ENCODE measurements at regions not wholly inside any gene's neighbourhood (a gene's known extent, or its start where the extent isn't known, plus 50 kb on each side); places are given as distances from the start of the nearest gene placed in this dataset.

GRCh38 chr3:177516158-177517011, 319.1 kb upstream of the TBL1XR1 start:
- no peak for DNase-seq

GRCh38 chr3:177517906-177518305, 320.6 kb upstream of the TBL1XR1 start:
- no peak for DNase-seq

GRCh38 chr3:177519588-177519987, 322.3 kb upstream of the TBL1XR1 start:
- DNase-seq: no peak

GRCh38 chr3:177521305-177521704, 324.0 kb upstream of the TBL1XR1 start:
- DNase-seq: no peak

- no peak for DNase-seq
Observed at GRCh38 chr3:177522051-177522450, 324.8 kb upstream of the TBL1XR1 start.

- no peak for DNase-seq
Observed at GRCh38 chr3:177523067-177523675, 325.9 kb upstream of the TBL1XR1 start.

- no peak for DNase-seq
Observed at GRCh38 chr3:177523872-177524438, 326.7 kb upstream of the TBL1XR1 start.

DNA sequence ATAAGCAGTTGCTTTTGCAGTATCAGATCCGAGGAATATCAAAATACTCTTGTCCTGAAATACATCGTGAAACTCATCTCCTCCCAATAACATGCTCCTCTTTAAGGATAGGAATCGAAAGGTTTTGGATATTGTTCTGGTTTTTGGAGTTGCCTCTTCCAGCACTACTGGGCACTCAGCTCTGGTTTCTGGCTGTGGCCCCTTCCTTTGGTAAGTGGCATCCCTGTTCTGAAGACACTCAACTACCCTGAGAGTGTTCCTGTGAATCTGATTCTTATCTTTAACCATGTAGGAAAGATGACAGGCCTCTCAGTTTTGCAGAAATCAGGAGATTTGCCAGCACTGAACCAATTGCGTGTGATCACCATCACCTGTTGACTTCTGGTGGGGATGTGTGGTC, 327.5 kb upstream of the TBL1XR1 start:
- DNase-seq: no peak

DNA sequence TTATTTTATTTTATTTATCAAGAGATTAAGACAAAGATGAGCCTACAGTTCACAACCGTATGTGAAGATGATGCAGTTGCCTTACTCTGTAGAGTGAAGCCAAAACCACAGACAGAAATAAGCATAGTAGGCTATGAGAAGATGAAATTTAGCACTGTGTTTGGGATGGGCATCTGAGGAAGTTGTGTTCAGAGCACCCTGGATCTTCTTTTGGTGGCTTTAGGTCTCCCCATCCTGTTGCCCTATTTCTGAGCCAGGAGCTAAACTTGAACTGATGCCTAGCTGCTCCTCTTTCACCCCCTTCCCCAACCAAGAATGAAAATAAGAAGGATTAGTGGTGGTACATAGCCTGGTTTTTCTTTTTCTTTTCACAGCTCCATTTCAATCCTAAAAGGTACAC, 328.1 kb upstream of the TBL1XR1 start:
- DNase-seq: no peak

GRCh38 chr3:177525987-177526712, 328.9 kb upstream of the TBL1XR1 start:
- DNase-seq: no peak

DNA sequence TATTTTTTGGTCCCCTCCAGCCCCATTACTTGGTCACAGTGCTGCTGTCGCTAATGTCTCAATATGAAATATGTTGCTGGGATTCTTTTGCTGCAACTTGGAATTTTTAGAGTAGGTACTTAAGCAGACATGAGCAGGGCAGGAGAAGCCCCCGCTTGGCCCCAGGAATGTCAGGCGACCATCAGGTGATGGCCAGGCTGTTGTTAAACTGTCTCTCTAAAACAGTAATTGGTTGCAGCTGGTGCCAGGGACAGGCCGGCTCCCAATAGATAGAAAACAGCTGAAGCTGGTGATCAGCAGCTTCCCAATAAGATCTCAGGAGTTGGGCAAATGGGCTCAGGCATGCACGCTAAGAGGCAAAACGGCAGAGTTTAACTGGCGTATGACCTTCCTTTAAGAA, 329.9 kb upstream of the TBL1XR1 start:
- no peak for DNase-seq

GRCh38 chr3:177528306-177529070, 331.2 kb upstream of the TBL1XR1 start:
- DNase-seq: no peak

DNA sequence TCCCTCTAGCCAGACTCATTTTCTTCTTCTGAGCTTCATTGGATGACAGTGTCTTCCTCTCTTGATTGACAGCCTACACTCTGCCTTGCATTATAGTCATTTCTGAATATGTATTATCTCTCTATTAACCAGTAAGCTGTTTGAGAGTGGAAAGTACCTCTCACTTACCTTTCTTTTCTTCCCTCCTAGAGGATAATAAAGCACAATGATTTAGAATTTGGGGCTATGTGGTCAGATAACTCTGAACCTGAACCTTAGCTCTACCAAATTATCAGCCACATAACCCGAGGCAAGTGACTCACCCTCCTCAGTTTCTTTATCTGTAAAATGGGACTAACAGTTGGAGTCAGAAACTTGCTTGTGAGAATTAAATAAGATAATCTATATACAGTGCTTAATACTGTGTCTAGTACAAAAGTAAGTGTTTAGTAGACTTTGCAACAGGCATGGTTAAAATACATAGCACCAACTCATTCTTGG, 331.8 kb upstream of the TBL1XR1 start:
- DNase-seq: no peak

DNA sequence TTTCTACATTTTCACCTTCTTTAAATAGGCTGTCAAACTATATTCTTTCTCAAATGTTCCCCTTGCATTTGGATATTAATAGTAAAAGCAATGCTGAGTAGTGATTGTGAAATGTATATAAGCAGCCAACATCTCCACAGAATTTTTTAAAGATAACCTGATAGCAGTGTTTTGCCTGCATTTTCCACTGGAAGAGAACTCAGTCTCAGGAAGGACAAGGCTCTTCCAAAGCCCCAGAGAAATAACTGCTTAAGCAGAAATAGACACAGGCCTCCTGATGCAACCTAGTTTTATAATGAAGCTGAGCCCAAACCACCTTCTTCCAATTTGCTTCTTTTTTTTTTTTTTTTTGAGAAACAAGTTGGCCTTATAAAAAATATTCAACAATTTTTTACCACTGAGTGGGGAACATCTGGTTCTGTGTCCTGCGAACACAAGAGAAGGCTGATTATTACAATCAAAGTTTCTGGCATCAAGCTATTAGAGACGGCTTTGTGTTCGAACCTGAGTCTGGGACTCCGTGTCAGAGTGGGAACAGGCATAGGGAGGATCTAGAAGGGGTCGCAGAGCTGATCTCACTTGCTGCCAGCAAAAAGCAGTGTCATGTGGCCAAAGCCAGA, 332.5 kb upstream of the TBL1XR1 start:
- DNase-seq: no peak

DNA sequence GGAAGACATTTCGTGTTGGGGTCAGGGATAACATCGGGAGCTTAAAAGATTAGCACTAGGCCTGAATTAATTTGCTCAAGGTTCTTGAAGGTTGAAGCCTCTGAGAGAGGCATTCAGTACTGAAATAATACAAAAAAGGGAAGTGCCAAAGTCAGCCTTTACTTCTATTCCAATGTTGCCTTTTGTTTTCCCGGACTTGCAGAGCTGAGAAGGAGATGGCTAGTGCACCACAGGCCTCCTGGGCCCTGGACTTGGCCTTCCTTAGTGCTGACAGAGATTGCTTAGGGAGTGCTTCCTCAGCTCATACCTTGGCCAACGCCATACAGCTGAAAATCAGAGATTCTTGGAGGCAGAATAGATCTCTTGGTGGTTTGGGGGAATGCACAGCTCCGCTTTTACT, 333.6 kb upstream of the TBL1XR1 start:
- DNase-seq: no peak

DNA sequence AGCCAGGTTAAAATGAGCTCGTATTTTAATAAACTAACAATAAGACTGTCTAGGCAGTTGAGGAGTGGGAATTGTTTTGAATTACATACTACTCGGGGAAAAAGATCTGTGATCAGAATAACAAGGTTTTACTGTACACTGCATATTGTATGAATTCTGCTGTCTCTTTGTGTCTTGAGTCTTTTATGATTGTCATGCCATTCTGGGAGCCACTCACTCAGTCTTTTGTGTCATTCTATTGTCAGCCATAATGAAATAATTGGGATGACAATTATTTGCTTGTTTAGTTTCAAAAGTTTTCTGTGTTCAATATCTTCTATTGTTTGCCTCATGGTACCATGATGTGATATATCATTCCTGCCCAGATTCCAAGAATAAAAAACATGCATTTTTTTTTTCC, 339.6 kb upstream of the TBL1XR1 start:
- DNase-seq: no peak

DNA sequence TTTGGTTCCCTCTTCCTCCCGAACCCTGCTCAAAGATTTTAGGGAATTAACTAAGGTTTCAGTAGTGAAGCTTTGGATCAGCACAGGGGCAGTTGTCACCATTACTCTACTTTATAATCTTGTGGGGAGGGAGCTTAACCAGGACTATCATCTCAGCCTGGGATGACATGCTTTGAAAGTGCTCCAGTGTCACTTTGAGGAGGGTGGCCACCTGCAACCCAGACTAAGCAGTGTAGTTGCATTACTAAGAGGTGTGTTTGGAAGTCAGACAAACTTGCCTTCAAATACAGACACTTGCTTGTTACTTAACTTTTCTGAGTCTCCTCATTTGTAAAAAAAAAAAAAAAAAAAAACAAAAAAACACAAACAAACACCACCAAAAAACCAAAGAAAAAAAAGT, 340.3 kb upstream of the TBL1XR1 start:
- no peak for DNase-seq

DNA sequence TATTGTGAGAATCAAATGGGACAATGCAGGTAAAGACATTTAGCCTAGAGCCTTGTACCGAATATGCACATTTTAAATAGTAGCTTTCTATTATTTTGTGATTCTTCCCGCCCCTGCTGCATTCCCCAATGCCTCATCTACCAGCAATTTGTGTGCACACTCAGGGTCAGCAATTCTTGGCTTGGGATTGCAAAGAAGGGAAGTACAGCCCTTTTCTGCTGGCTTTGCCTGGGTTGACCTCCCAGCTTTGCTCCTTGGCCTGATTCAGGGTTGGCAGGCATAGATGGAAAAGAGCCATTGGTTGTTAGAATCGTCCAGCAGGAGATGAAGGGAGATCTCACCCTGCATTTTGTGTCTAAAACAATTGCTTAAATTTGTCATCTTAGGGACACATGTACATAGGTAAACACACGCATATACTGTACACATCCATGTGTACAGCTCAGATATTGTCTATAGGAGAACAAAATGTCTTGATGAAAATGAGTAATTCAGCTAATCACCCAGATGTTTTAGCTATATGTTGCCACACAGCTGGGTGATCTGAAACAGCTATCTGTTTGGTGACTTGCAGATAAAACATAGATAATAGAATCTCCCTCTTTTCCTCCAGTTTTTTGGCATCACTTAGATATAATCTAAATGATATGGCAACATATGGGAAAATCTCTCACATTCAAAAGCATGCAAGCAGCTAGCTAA, 340.9 kb upstream of the TBL1XR1 start:
- no peak for DNase-seq

- DNase-seq: no peak
Observed at GRCh38 chr3:177538750-177539730, 341.8 kb upstream of the TBL1XR1 start.

- DNase-seq: no peak
Observed at GRCh38 chr3:177541541-177541940, 344.3 kb upstream of the TBL1XR1 start.
